ENCODE measurements at regions not wholly inside any gene's neighbourhood (a gene's known extent, or its start where the extent isn't known, plus 50 kb on each side); places are given as distances from the start of the nearest gene placed in this dataset.

DNA sequence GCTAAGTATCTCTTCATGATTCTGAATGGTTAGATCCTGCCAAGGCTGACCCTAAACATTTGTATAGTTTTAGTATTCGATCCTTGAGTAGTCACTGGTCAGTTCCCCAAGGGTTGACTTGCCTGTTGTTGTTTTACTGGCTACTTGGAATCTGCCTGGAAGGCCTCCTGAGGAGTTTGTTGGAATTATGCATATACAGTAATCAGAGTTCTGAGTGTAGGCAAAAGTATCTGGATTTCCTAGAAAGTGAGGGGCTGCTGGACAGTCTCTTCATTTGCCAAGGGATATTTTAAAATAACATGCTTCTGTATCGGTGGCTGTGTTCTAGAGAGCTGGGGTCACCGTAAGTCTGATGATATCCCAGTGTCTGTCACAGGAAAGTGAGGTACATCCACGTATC is 333.2 kb upstream of the C2CD4B start:
- Histone ChIP-seq H3K27me3 (ENCODE audit: control insufficient read depth in 4 of 4, insufficient read depth in 4 of 4, low read length in 3 of 4) (no peaks in the 10 kb centered on the region), H3K27ac (ENCODE audit: low read depth in 1 of 2, low read length in 2 of 2) (no peak overlapping the region), H3K36me3 (ENCODE audit: control insufficient read depth in 4 of 4, insufficient read depth in 3 of 4, low read depth in 1 of 4, low read length in 3 of 4) (no peaks in the 10 kb centered on the region), H3K4me3 (ENCODE audit: low read depth in 1 of 3, low read length in 3 of 3) (no peak overlapping the region), H3K9ac (ENCODE audit: low read depth in 1 of 2, low read length in 2 of 2) (no peak overlapping the region), H3K9me3 (ENCODE audit: control insufficient read depth in 4 of 4, low read length in 3 of 4) (no peaks in the 10 kb centered on the region), H3K4me1 (ENCODE audit: control insufficient read depth in 4 of 4, insufficient read depth in 4 of 4, low read length in 3 of 4) (no peaks in the 10 kb centered on the region)
- 91% methylated on average over 4 of the region's 4 CpGs for WGBS
- DNase-seq (ENCODE audit: low spot score), result no peak
- TF ChIP-seq, protein P1, sequence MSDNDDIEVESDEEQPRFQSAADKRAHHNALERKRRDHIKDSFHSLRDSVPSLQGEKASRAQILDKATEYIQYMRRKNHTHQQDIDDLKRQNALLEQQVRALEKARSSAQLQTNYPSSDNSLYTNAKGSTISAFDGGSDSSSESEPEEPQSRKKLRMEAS (IDR thresholded peaks at IDR 0.05), result no peak
- no peak for TF ChIP-seq YY1 (IDR thresholded peaks at IDR 0.05)
- no peak for TF ChIP-seq TAF1 (conservative IDR thresholded peaks at IDR 0.05)
- TF ChIP-seq HNF4A (conservative IDR thresholded peaks at IDR 0.05), result no peak
- TF ChIP-seq ZBTB33 (IDR thresholded peaks at IDR 0.05), result no peak
- TF ChIP-seq HNF4G (IDR thresholded peaks at IDR 0.05), result no peak
- TF ChIP-seq JUND (IDR thresholded peaks at IDR 0.05), result no peak
- no peak for TF ChIP-seq NR2F2 (IDR thresholded peaks at IDR 0.05)
- TF ChIP-seq EGR1 (IDR thresholded peaks at IDR 0.05; ENCODE audit: low read depth in 2 of 2), result no peak
- TF ChIP-seq SP1 (IDR thresholded peaks at IDR 0.05), result no peak
- no peak for TF ChIP-seq REST (IDR thresholded peaks at IDR 0.05)
- TF ChIP-seq GABPA (IDR thresholded peaks at IDR 0.05 in 1 of 2, conservative IDR thresholded peaks at IDR 0.05 in 1 of 2), result no peak
- TF ChIP-seq RXRA (IDR thresholded peaks at IDR 0.05), result no peak
- TF ChIP-seq FOXA1 (IDR thresholded peaks at IDR 0.05), result no peak
- TF ChIP-seq, protein P2, sequence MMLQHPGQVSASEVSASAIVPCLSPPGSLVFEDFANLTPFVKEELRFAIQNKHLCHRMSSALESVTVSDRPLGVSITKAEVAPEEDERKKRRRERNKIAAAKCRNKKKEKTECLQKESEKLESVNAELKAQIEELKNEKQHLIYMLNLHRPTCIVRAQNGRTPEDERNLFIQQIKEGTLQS (IDR thresholded peaks at IDR 0.05), result no peak
- TF ChIP-seq RAD21 (IDR thresholded peaks at IDR 0.05), result no peak
- TF ChIP-seq CTCF (IDR thresholded peaks at IDR 0.05; ENCODE audit: low read depth, low read length, missing input control), result no peak
- TF ChIP-seq FOXA2 (IDR thresholded peaks at IDR 0.05), result no peak

All from liver (tissue), 8 donors.